ENCODE measurements at regions not wholly inside any gene's neighbourhood (a gene's known extent, or its start where the extent isn't known, plus 50 kb on each side); places are given as distances from the start of the nearest gene placed in this dataset.

GRCh38 chr9:87108661-87109060 lies 161.4 kb upstream of the GAS1 start:
- no peak for TF ChIP-seq POLR2A (IDR thresholded peaks at IDR 0.05; ENCODE audit: low read depth, low read length)
- no peak for TF ChIP-seq EZH2 (IDR thresholded peaks at IDR 0.05; ENCODE audit: borderline replicate concordance, low read depth, low read length, severe bottlenecking)
- TF ChIP-seq CTCF (IDR thresholded peaks at IDR 0.05; ENCODE audit: extremely low read depth in 1 of 2, insufficient read depth in 1 of 2, low read depth in 1 of 2, low read length in 2 of 2) = no peak
- no peak for TF ChIP-seq POLR2AphosphoS5 (IDR thresholded peaks at IDR 0.05; ENCODE audit: insufficient read depth, low read depth, low read length)
- no peak for TF ChIP-seq JUN (IDR thresholded peaks at IDR 0.05; ENCODE audit: borderline replicate concordance, insufficient read depth, insufficient read length, low read depth)
- no peak for TF ChIP-seq GATA2 (IDR thresholded peaks at IDR 0.05; ENCODE audit: insufficient read depth, insufficient read length, low read depth, low read length)
- no peak for TF ChIP-seq MYC (IDR thresholded peaks at IDR 0.05; ENCODE audit: low read depth, low read length)
- no peak for TF ChIP-seq MAX (IDR thresholded peaks at IDR 0.05; ENCODE audit: insufficient read depth, insufficient read length)

All from endothelial cell of umbilical vein (primary cell).